H9 (cell line): ENCODE measurements at regions not wholly inside any gene's neighbourhood (a gene's known extent, or its start where the extent isn't known, plus 50 kb on each side); places are given as distances from the start of the nearest gene placed in this dataset.

Source experiments
- DNase-seq: peaks from one replicate; pipeline ENCODE4 v3.0.0-alpha.2; 2017
- H2AFZ ChIP-seq: one replicate; pipeline ENCODE4 v1.6.1; 2013; ENCODE audit warnings: mild to moderate bottlenecking, low read length, control low read depth, moderate library complexity
- H2AK5ac ChIP-seq: 2 replicates; pipeline ENCODE4 v1.6.1; 2013; ENCODE audit warnings: low read length, control low read depth, mixed read lengths; ENCODE audit not compliant: insufficient read length
- H2BK120ac ChIP-seq: one replicate; pipeline ENCODE4 v1.6.1; 2013; ENCODE audit warnings: low read depth, mild to moderate bottlenecking, low read length, control low read depth, inconsistent platforms; ENCODE audit not compliant: poor library complexity, severe bottlenecking
- H2BK12ac ChIP-seq: 2 replicates; pipeline ENCODE4 v1.6.1; 2013; ENCODE audit warnings: low read length, control low read depth, mixed read lengths, low read depth; ENCODE audit not compliant: insufficient read length
- H2BK15ac ChIP-seq: 2 replicates; pipeline ENCODE4 v1.6.1; 2013; ENCODE audit warnings: low read depth, low read length, control low read depth
- H2BK20ac ChIP-seq: one replicate; pipeline ENCODE4 v1.6.1; 2013; ENCODE audit warnings: low read depth, mild to moderate bottlenecking, low read length, control low read depth, inconsistent platforms; ENCODE audit not compliant: poor library complexity, severe bottlenecking
- H2BK5ac ChIP-seq: 2 replicates; pipeline ENCODE4 v1.6.1; 2013; ENCODE audit warnings: low read length, control low read depth, mixed read lengths; ENCODE audit not compliant: insufficient read length
- H3K14ac ChIP-seq: 2 replicates; pipeline ENCODE4 v1.6.1; 2013; ENCODE audit warnings: low read length, control low read depth; ENCODE audit not compliant: insufficient read depth
- H3K18ac ChIP-seq: 2 replicates; pipeline ENCODE4 v1.6.1; 2013; ENCODE audit warnings: low read depth, mild to moderate bottlenecking, mixed read lengths, low read length, control low read depth; ENCODE audit not compliant: insufficient read length
- H3K23ac ChIP-seq: 2 replicates; pipeline ENCODE4 v1.6.1; 2013; ENCODE audit warnings: low read length, control low read depth, mixed read lengths, low read depth; ENCODE audit not compliant: insufficient read length
- H3K23me2 ChIP-seq: 2 replicates; pipeline ENCODE4 v1.6.1; 2013; ENCODE audit warnings: low read depth, mild to moderate bottlenecking, mixed read lengths, low read length, control low read depth; ENCODE audit not compliant: insufficient read length, poor library complexity, severe bottlenecking
- H3K27ac ChIP-seq: 2 replicates; pipeline ENCODE4 v1.5.1; 2013; ENCODE audit warnings: low read length, control low read depth, mixed read lengths, low read depth; ENCODE audit not compliant: insufficient read length
- H3K27me3 ChIP-seq: 2 replicates; pipeline ENCODE4 v1.6.1; 2013; ENCODE audit warnings: low read length, control low read depth, inconsistent platforms; ENCODE audit not compliant: insufficient read depth
- H3K4ac ChIP-seq: 2 replicates; pipeline ENCODE4 v1.6.1; 2013; ENCODE audit warnings: low read depth, mild to moderate bottlenecking, control low read depth, inconsistent platforms, low read length, moderate library complexity
- H3K4me1 ChIP-seq: 2 replicates; pipeline ENCODE4 v1.6.1; 2013; ENCODE audit warnings: low read length, control low read depth, inconsistent platforms; ENCODE audit not compliant: insufficient read depth
- H3K4me2 ChIP-seq: 2 replicates; pipeline ENCODE4 v1.6.1; 2013; ENCODE audit warnings: low read length, control low read depth, mixed read lengths; ENCODE audit not compliant: insufficient read length, insufficient read depth
- H3K56ac ChIP-seq: 2 replicates; pipeline ENCODE4 v1.6.1; 2013; ENCODE audit warnings: low read depth, mild to moderate bottlenecking, mixed read lengths, low read length, control low read depth; ENCODE audit not compliant: insufficient read length
- H3K79me1 ChIP-seq: 2 replicates; pipeline ENCODE4 v1.6.1; 2013; ENCODE audit warnings: low read depth, mild to moderate bottlenecking, moderate library complexity, low read length, control low read depth, inconsistent platforms; ENCODE audit not compliant: insufficient read depth, poor library complexity, severe bottlenecking
- H3K79me2 ChIP-seq: 2 replicates; pipeline ENCODE4 v1.6.1; 2013; ENCODE audit warnings: low read length, control low read depth, inconsistent platforms; ENCODE audit not compliant: insufficient read depth
- H3K9ac ChIP-seq: 2 replicates; pipeline ENCODE4 v1.6.1; 2013; ENCODE audit warnings: low read length, control low read depth, mixed read lengths; ENCODE audit not compliant: insufficient read length; ENCODE audit errors: extremely low read depth
- H3K9me3 ChIP-seq: one replicate; pipeline ENCODE4 v1.6.1; 2013; ENCODE audit warnings: low read depth, low read length, inconsistent platforms; ENCODE audit not compliant: control insufficient read depth
- H3T11ph ChIP-seq: one replicate; pipeline ENCODE4 v1.6.1; 2013; ENCODE audit warnings: mild to moderate bottlenecking, low read length, control low read depth, inconsistent platforms
- H4K20me1 ChIP-seq: one replicate; pipeline ENCODE4 v1.6.1; 2013; ENCODE audit not compliant: control insufficient read depth, insufficient read length, insufficient read depth
- H4K5ac ChIP-seq: 2 replicates; pipeline ENCODE4 v1.6.1; 2013; ENCODE audit warnings: low read depth, mild to moderate bottlenecking, mixed read lengths, low read length, control low read depth; ENCODE audit not compliant: insufficient read length
- H4K8ac ChIP-seq: replicated peaks from 2 replicates; pipeline ENCODE4 v1.6.1; 2013; ENCODE audit warnings: low read length, control low read depth, mixed read lengths, low read depth; ENCODE audit not compliant: insufficient read length
- H4K91ac ChIP-seq: 2 replicates; pipeline ENCODE4 v1.6.1; 2013; ENCODE audit warnings: low read depth, mild to moderate bottlenecking, moderate library complexity, mixed read lengths, low read length, control low read depth; ENCODE audit not compliant: insufficient read length
- H3K27ac Mint-ChIP-seq, 3 experiments: 2 replicates in 2 of 3; 3 replicates in 1 of 3; pipeline ENCODE4 v1.8.0; 2020 to 2021; ENCODE audit warnings: mixed read lengths in 3 of 3, mild to moderate bottlenecking in 1 of 3, moderate library complexity in 1 of 3
- H3K27me3 Mint-ChIP-seq: 2 replicates; pipeline ENCODE4 v1.8.0; 2021; ENCODE audit warnings: low read depth, mild to moderate bottlenecking, moderate library complexity, mixed read lengths
- H3K36me3 Mint-ChIP-seq, 3 experiments: 2 replicates in 2 of 3; 3 replicates in 1 of 3; pipeline ENCODE4 v1.8.0; 2020 to 2021; ENCODE audit warnings: low read depth in 3 of 3, mixed read lengths in 3 of 3; ENCODE audit not compliant: insufficient read depth in 1 of 3
- H3K4me1 Mint-ChIP-seq, 2 experiments: 2 replicates each; pipeline ENCODE4 v1.8.0; 2020; ENCODE audit warnings: mixed read lengths in 2 of 2
- H3K4me3 Mint-ChIP-seq, 2 experiments: 2 replicates in 1 of 2; 3 replicates in 1 of 2; pipeline ENCODE4 v1.8.0; 2020 to 2021; ENCODE audit warnings: mild to moderate bottlenecking in 2 of 2, mixed read lengths in 2 of 2, moderate library complexity in 1 of 2
- H3K9me3 Mint-ChIP-seq, 2 experiments: 2 replicates in 1 of 2; 3 replicates in 1 of 2; pipeline ENCODE4 v1.8.0; 2020; ENCODE audit warnings: mild to moderate bottlenecking in 2 of 2, mixed read lengths in 2 of 2, moderate library complexity in 1 of 2
- WGBS: extraction: QIAGEN DNeasy Blood & Tissue Kit; methylation state at CpG from one replicate; pipeline ENCODE4 v1.1.7; 2013; ENCODE audit warnings: missing lambda C conversion rate, low lambda C conversion rate, mixed read lengths; ENCODE audit not compliant: insufficient read length; ENCODE audit errors: extremely low coverage; 5-methylcytosine and 5-hydroxymethylcytosine counted together
- TF ChIP-seq, protein P1 (sequence below): fragments of 200-600 bp; sonication (generic); conservative IDR thresholded peaks from 3 replicates; pipeline ENCODE4 v1.8.0; 2021; ENCODE audit warnings: antibody characterized with exemption, mild to moderate bottlenecking

DNA sequence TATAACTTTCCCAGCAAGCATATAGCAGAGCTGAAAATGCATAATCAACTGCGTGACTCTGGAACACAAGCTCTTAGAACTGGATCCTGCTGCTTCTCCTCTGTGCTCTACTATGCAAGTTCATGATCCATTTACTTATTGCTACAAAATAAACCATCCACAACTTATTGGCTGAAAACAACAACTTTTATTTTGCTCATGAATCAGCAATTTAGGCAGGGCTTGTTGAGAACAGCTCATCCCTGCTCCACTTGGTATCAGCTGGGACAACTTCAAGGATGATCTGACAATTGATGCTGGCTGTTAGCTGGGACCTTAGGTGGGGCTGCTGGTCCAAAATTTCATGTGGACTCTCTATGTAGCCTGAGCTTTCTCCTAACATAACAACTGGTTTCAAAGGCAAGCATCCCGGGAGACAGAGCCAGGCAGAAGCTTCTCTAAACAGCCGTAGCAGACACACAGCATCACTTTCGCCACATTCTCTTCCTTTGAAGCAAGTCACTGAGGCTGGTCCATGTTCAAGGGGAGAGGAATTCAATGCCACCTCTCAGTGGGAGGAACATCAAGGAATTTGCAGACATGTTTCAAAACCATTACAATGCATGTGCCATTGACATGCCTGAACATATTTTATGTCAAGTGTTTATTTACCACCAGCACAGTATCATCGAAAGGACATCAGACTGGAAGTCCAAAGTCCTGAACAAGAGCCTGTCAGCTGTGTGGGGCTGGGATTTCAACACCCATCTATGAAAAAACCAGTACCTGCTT lies 153.1 kb upstream of the PKDCC start:
- Histone ChIP-seq H3K4ac (no peak overlapping the region), H3K4me1 (no peaks in the 10 kb centered on the region), H3K27me3 (no peaks in the 10 kb centered on the region), H4K20me1 (no peaks in the 10 kb centered on the region), H3K23me2 (no peaks in the 10 kb centered on the region), H3K9me3 (no peaks in the 10 kb centered on the region), H3K79me1 (no peaks in the 10 kb centered on the region), H2AFZ (no peak overlapping the region), H2AK5ac (no peak overlapping the region), H3K14ac (no peak overlapping the region), H3K4me2 (no peak overlapping the region), H3K18ac (no peak overlapping the region), H3T11ph (no peak overlapping the region), H3K56ac (no peak overlapping the region), H2BK5ac (no peak overlapping the region), H2BK15ac (no peak overlapping the region), H4K5ac (no peak overlapping the region), H4K8ac (no peak overlapping the region), H2BK12ac (no peak overlapping the region), H3K79me2 (no peaks in the 10 kb centered on the region), H2BK120ac (no peak overlapping the region), H4K91ac (no peak overlapping the region), H3K27ac (no peak overlapping the region), H3K9ac (no peak overlapping the region), H3K23ac (no peak overlapping the region), H2BK20ac (no peak overlapping the region)
- TF ChIP-seq, protein P1, sequence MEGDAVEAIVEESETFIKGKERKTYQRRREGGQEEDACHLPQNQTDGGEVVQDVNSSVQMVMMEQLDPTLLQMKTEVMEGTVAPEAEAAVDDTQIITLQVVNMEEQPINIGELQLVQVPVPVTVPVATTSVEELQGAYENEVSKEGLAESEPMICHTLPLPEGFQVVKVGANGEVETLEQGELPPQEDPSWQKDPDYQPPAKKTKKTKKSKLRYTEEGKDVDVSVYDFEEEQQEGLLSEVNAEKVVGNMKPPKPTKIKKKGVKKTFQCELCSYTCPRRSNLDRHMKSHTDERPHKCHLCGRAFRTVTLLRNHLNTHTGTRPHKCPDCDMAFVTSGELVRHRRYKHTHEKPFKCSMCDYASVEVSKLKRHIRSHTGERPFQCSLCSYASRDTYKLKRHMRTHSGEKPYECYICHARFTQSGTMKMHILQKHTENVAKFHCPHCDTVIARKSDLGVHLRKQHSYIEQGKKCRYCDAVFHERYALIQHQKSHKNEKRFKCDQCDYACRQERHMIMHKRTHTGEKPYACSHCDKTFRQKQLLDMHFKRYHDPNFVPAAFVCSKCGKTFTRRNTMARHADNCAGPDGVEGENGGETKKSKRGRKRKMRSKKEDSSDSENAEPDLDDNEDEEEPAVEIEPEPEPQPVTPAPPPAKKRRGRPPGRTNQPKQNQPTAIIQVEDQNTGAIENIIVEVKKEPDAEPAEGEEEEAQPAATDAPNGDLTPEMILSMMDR = no peak
- WGBS = no CpG with 5 or more reads among the region's 5 CpGs
- Mint-ChIP-seq H3K27ac (no peak overlapping the region), H3K36me3 (no peaks in the 10 kb centered on the region), H3K9me3 (no peaks in the 10 kb centered on the region), H3K27me3 (peaks cover 2% of the 10 kb centered on the region; the same call in 1 of the 2 replicates), H3K4me1 (no peaks in the 10 kb centered on the region), H3K4me3 (no peak overlapping the region)
- no peak for DNase-seq
